ENCODE measurements at regions not wholly inside any gene's neighbourhood (a gene's known extent, or its start where the extent isn't known, plus 50 kb on each side); places are given as distances from the start of the nearest gene placed in this dataset.

GRCh38 chr6:6916598-6916997, 191.2 kb upstream of the RREB1 start:
- no peak for TF ChIP-seq POLR2A (IDR thresholded peaks at IDR 0.05)
- no peak for TF ChIP-seq CTCF (IDR thresholded peaks at IDR 0.05)

All from heart left ventricle (tissue), 13 donors.